Fibroblast of lung (primary cell): ENCODE measurements at regions not wholly inside any gene's neighbourhood (a gene's known extent, or its start where the extent isn't known, plus 50 kb on each side); places are given as distances from the start of the nearest gene placed in this dataset.

Source experiments
- DNase-seq, 2 donors: peaks; one replicate each; pipeline versions ENCODE4 v3.0.0 to v3.0.0-alpha.2; 2010; ENCODE audit warnings: low read depth in 2 of 2
- H2AFZ ChIP-seq: 2 replicates; pipeline ENCODE4 v1.5.1; 2012; ENCODE audit warnings: low read length, control low read depth, inconsistent platforms
- H3K27ac ChIP-seq: 2 replicates; pipeline ENCODE4 v1.5.1; 2011; ENCODE audit warnings: low read length, control low read depth; ENCODE audit not compliant: insufficient read depth
- H3K27me3 ChIP-seq: 2 replicates; pipeline ENCODE4 v1.5.1; 2011; ENCODE audit warnings: mild to moderate bottlenecking, low read length; ENCODE audit not compliant: control insufficient read depth, insufficient read depth
- H3K36me3 ChIP-seq: 2 replicates; pipeline ENCODE4 v1.5.1; 2011; ENCODE audit warnings: low read length; ENCODE audit not compliant: control insufficient read depth, insufficient read depth
- H3K4me1 ChIP-seq: 2 replicates; pipeline ENCODE4 v1.5.1; 2011; ENCODE audit warnings: low read length; ENCODE audit not compliant: control insufficient read depth, insufficient read depth; ENCODE audit errors: extremely low read depth
- H3K4me2 ChIP-seq: 2 replicates; pipeline ENCODE4 v1.5.1; 2011; ENCODE audit warnings: low read length, control low read depth; ENCODE audit not compliant: insufficient read depth; ENCODE audit errors: extremely low read depth
- H3K4me3 ChIP-seq, 4 experiments: fragments of 200-600 bp in 1 of 4; sonication (generic) in 1 of 4; replicated peaks in 1 of 4; 2 replicates each; pipeline ENCODE4 v1.5.1; 2011 to 2016; ENCODE audit warnings: low read length in 4 of 4, low read depth in 3 of 4, mild to moderate bottlenecking in 3 of 4, control low read depth in 2 of 4, inconsistent platforms in 1 of 4, mixed read lengths in 1 of 4; ENCODE audit not compliant: insufficient read depth in 1 of 4; ENCODE audit errors: control extremely low read depth in 1 of 4
- H3K79me2 ChIP-seq: 2 replicates; pipeline ENCODE4 v1.5.1; 2012; ENCODE audit warnings: mild to moderate bottlenecking, low read length, inconsistent platforms; ENCODE audit not compliant: control insufficient read depth, insufficient read depth
- H3K9ac ChIP-seq: 2 replicates; pipeline ENCODE4 v1.5.1; 2011; ENCODE audit warnings: mild to moderate bottlenecking, low read length, control low read depth; ENCODE audit not compliant: insufficient read depth
- H3K9me3 ChIP-seq: 2 replicates; pipeline ENCODE4 v1.5.1; 2012; ENCODE audit warnings: low read depth, low read length; ENCODE audit not compliant: control insufficient read depth, insufficient read depth
- H4K20me1 ChIP-seq: 2 replicates; pipeline ENCODE4 v1.5.1; 2011; ENCODE audit warnings: low read length; ENCODE audit not compliant: control insufficient read depth, insufficient read depth; ENCODE audit errors: extremely low read depth
- CTCF ChIP-seq, 2 donors: IDR thresholded peaks in 1 of 2; conservative IDR thresholded peaks in 1 of 2; 1 replicate in 1 of 2; 2 replicates in 1 of 2; pipeline ENCODE4 v1.5.1; 2011 to 2012; ENCODE audit warnings: low read length in 2 of 2, control low read depth in 1 of 2, inconsistent platforms in 1 of 2, low read depth in 1 of 2, mild to moderate bottlenecking in 1 of 2
- EZH2 ChIP-seq: IDR thresholded peaks from 2 replicates; pipeline ENCODE4 v1.5.1; 2012; ENCODE audit warnings: low read length, control low read depth, mild to moderate bottlenecking; ENCODE audit errors: missing control alignments

GRCh38 chr1:244255426-244255965, 196.2 kb downstream of the ADSS2 start:
- no peak overlapping the region for H2AFZ ChIP-seq
- no peaks in the 10 kb centered on the region for H3K36me3 ChIP-seq
- no peaks in the 10 kb centered on the region for H3K79me2 ChIP-seq
- no peaks in the 10 kb centered on the region for H4K20me1 ChIP-seq
- no peak for DNase-seq
- no peak overlapping the region for H3K9ac ChIP-seq
- no peaks in the 10 kb centered on the region for H3K9me3 ChIP-seq
- H3K27me3 ChIP-seq: no peaks in the 10 kb centered on the region
- H3K4me3 ChIP-seq: no peak overlapping the region
- TF ChIP-seq EZH2 (no peak), CTCF (conservative IDR thresholded peaks at IDR 0.05 in 1 of 2, IDR thresholded peaks at IDR 0.05 in 1 of 2; ENCODE audit: low read depth in 1 of 2, low read length in 2 of 2) (no peak)
- H3K4me2 ChIP-seq: no peak overlapping the region
- H3K27ac ChIP-seq: no peak overlapping the region
- no peaks in the 10 kb centered on the region for H3K4me1 ChIP-seq

- no peaks in the 10 kb centered on the region for H3K27me3 ChIP-seq
- H3K4me1 ChIP-seq: no peaks in the 10 kb centered on the region
- no peak overlapping the region for H2AFZ ChIP-seq
- H3K9me3 ChIP-seq: no peaks in the 10 kb centered on the region
- H3K27ac ChIP-seq: no peak overlapping the region
- no peak overlapping the region for H3K4me2 ChIP-seq
- H3K79me2 ChIP-seq: no peaks in the 10 kb centered on the region
- H3K9ac ChIP-seq: no peak overlapping the region
- no peaks in the 10 kb centered on the region for H3K36me3 ChIP-seq
- TF ChIP-seq CTCF (conservative IDR thresholded peaks at IDR 0.05 in 1 of 2, IDR thresholded peaks at IDR 0.05 in 1 of 2; ENCODE audit: low read depth in 1 of 2, low read length in 2 of 2) (no peak), EZH2 (no peak)
- no peak overlapping the region for H3K4me3 ChIP-seq
- no peaks in the 10 kb centered on the region for H4K20me1 ChIP-seq
- no peak for DNase-seq
Observed at GRCh38 chr1:244256086-244256676, 195.5 kb downstream of the ADSS2 start.

- Histone ChIP-seq H3K27me3 (peaks cover 4% of the 10 kb centered on the region), H3K36me3 (no peaks in the 10 kb centered on the region), H3K4me2 (no peak overlapping the region), H3K4me3 (no peak overlapping the region), H3K27ac (no peak overlapping the region), H3K9me3 (no peaks in the 10 kb centered on the region), H2AFZ (no peak overlapping the region), H3K9ac (no peak overlapping the region), H3K4me1 (no peaks in the 10 kb centered on the region), H3K79me2 (no peaks in the 10 kb centered on the region), H4K20me1 (no peaks in the 10 kb centered on the region)
- DNase-seq: no peak
- TF ChIP-seq EZH2 (no peak), CTCF (conservative IDR thresholded peaks at IDR 0.05 in 1 of 2, IDR thresholded peaks at IDR 0.05 in 1 of 2; ENCODE audit: low read depth in 1 of 2, low read length in 2 of 2) (no peak)
Observed at GRCh38 chr1:244264163-244264562, 187.5 kb downstream of the ADSS2 start.
